A549 (cell line): ENCODE measurements at regions not wholly inside any gene's neighbourhood (a gene's known extent, or its start where the extent isn't known, plus 50 kb on each side); places are given as distances from the start of the nearest gene placed in this dataset.

Source experiments
- ATAC-seq, 2 experiments: fragments of 200-7000 bp in 1 of 2; fragments of >200 bp in 1 of 2; cut with Nextera tagmentation in 1 of 2; cut with Tn5 transposase in 1 of 2; 3 replicates each; pipeline versions ENCODE4 v1.8.0 to v1.9.1; 2018 to 2020; ENCODE audit warnings: mild to moderate bottlenecking in 1 of 2, moderate library complexity in 1 of 2
- CTCF ChIA-PET: fragments of 300-600 bp; sonication (Branson Sonifier 250); formaldehyde crosslinking; extraction: SDS; loops from one replicate; lab custom pipeline; 2021; ENCODE audit warnings: antibody characterized with exemption, inconsistent platforms; lab: Yijun Ruan, JAX
- POLR2A ChIA-PET: fragments of 350-600 bp; formaldehyde crosslinking; extraction: SDS; loops from one replicate; lab custom pipeline; 2021; ENCODE audit warnings: antibody characterized with exemption, inconsistent platforms; lab: Yijun Ruan, JAX
- DNase-seq, 2 experiments: peaks; one replicate each; pipeline versions ENCODE4 v3.0.0 to v3.0.0-alpha.2; 2011 to 2016; ENCODE audit warnings: low read depth in 1 of 2, low spot score in 1 of 2
- FAIRE-seq: peaks from 2 replicates; lab custom pipeline; 2011; peaks lifted over from hg19 to GRCh38; lab: Jason Lieb, UNC
- H3K27ac ChIP-seq, 2 experiments: fragments of >200 bp; sonication (Bioruptor Twin); formaldehyde crosslinking; 3 replicates each; pipeline ENCODE4 v1.5.1; 2016 to 2017
- H3K4me1 ChIP-seq: fragments of >200 bp; sonication (Bioruptor Twin); formaldehyde crosslinking; 3 replicates; pipeline ENCODE4 v1.6.1; 2016
- H3K4me2 ChIP-seq: fragments of >200 bp; sonication (Bioruptor Twin); formaldehyde crosslinking; 3 replicates; pipeline ENCODE4 v1.6.1; 2016
- H3K4me3 ChIP-seq: fragments of >200 bp; sonication (Bioruptor Twin); formaldehyde crosslinking; 3 replicates; pipeline ENCODE4 v1.5.1; 2016
- H3K9me3 ChIP-seq: fragments of >200 bp; sonication (Bioruptor Twin); formaldehyde crosslinking; 3 replicates; pipeline ENCODE4 v1.6.1; 2016
- BHLHE40 ChIP-seq: IDR thresholded peaks from 2 replicates; pipeline ENCODE4 v1.6.1; 2012; ENCODE audit warnings: low read depth, low read length, inconsistent platforms
- CHD4 ChIP-seq: fragments of 200-600 bp; sonication (generic); IDR thresholded peaks from 2 replicates; pipeline ENCODE4 v1.6.1; 2016; ENCODE audit warnings: antibody characterized with exemption, mild to moderate bottlenecking, borderline replicate concordance
- EHMT2 ChIP-seq: fragments of 200-600 bp; sonication (generic); IDR thresholded peaks from 2 replicates; pipeline ENCODE4 v1.6.1; 2016; ENCODE audit warnings: antibody characterized with exemption, low read depth, mild to moderate bottlenecking, moderate library complexity
- ESRRA ChIP-seq: fragments of 150-350 bp; IDR thresholded peaks from 2 replicates; pipeline ENCODE4 v1.6.1; 2014; ENCODE audit warnings: mild to moderate bottlenecking, low read length, borderline replicate concordance
- HDAC2 ChIP-seq: fragments of 200-600 bp; sonication (generic); IDR thresholded peaks from 2 replicates; pipeline ENCODE4 v1.6.1; 2016
- HOXB13 ChIP-seq: fragments of 250-450 bp; sonication (Bioruptor Pico); IDR thresholded peaks from 2 replicates; pipeline ENCODE4 v1.5.0; 2020; ENCODE audit warnings: low read depth, mild to moderate bottlenecking, moderate library complexity
- HOXB5 ChIP-seq: fragments of 250-450 bp; sonication (Bioruptor Pico); IDR thresholded peaks from 2 replicates; pipeline ENCODE4 v1.5.0; 2020; ENCODE audit warnings: mild to moderate bottlenecking, moderate library complexity
- KDM1A ChIP-seq: fragments of 200-600 bp; sonication (generic); IDR thresholded peaks from 2 replicates; pipeline ENCODE4 v1.6.1; 2016; ENCODE audit warnings: low read depth, mild to moderate bottlenecking
- MAFK ChIP-seq: fragments of 450-650 bp; IDR thresholded peaks from 2 replicates; pipeline ENCODE4 v1.6.1; 2014; ENCODE audit not compliant: partially characterized antibody
- NPAS2 ChIP-seq: fragments of 250-450 bp; sonication (Bioruptor Pico); IDR thresholded peaks from 2 replicates; pipeline ENCODE4 v1.8.0; 2022; ENCODE audit warnings: mild to moderate bottlenecking, moderate library complexity, borderline replicate concordance
- NR3C1 ChIP-seq: fragments of >200 bp; sonication (Bioruptor Twin); formaldehyde crosslinking; IDR thresholded peaks from 3 replicates; pipeline ENCODE4 v1.6.1; 2017
- PHF8 ChIP-seq: fragments of 200-600 bp; sonication (generic); IDR thresholded peaks from 2 replicates; pipeline ENCODE4 v1.6.1; 2016; ENCODE audit warnings: low read depth, mild to moderate bottlenecking, antibody characterized with exemption, moderate library complexity, borderline replicate concordance
- RFX5 ChIP-seq: fragments of 450-650 bp; IDR thresholded peaks from 2 replicates; pipeline ENCODE4 v1.7.1; 2014; ENCODE audit warnings: antibody characterized with exemption, mild to moderate bottlenecking, moderate library complexity
- SREBF2 ChIP-seq: fragments of 450-650 bp; IDR thresholded peaks from 2 replicates; pipeline ENCODE4 v1.6.1; 2014; ENCODE audit warnings: mild to moderate bottlenecking, moderate library complexity
- TP53 ChIP-seq: fragments of 250-450 bp; sonication (Bioruptor Pico); IDR thresholded peaks from 2 replicates; pipeline ENCODE4 v1.5.0; 2021; ENCODE audit warnings: mild to moderate bottlenecking, moderate library complexity
- ZFP36 ChIP-seq: fragments of 450-650 bp; IDR thresholded peaks from 2 replicates; pipeline ENCODE4 v1.6.1; 2014; ENCODE audit warnings: borderline replicate concordance; ENCODE audit not compliant: partially characterized antibody
- ZNF302 ChIP-seq: fragments of 250-450 bp; sonication (Bioruptor Pico); IDR thresholded peaks from 2 replicates; pipeline ENCODE4 v1.9.0; 2021; ENCODE audit warnings: inconsistent platforms, mild to moderate bottlenecking, moderate library complexity
- WGBS: methylation state at CpG from one replicate; pipeline ENCODE4 v1.1.6; 2017; ENCODE audit errors: missing lambda C conversion rate; 5-methylcytosine and 5-hydroxymethylcytosine counted together
- TF ChIP-seq, protein P1 (sequence below): IDR thresholded peaks from 2 replicates; pipeline ENCODE4 v1.6.1; 2012
- TF ChIP-seq, protein P2 (sequence below): IDR thresholded peaks from 2 replicates; pipeline ENCODE4 v1.6.1; 2012; ENCODE audit warnings: low read depth, borderline replicate concordance
- TF ChIP-seq, protein P3 (sequence below): fragments of >200 bp; sonication (Bioruptor Twin); formaldehyde crosslinking; IDR thresholded peaks from 3 replicates; pipeline ENCODE4 v1.6.1; 2016
- TF ChIP-seq, protein P4 (sequence below): fragments of 250-450 bp; sonication (Bioruptor Pico); IDR thresholded peaks from 2 replicates; pipeline ENCODE4 v1.5.0; 2021; ENCODE audit warnings: mild to moderate bottlenecking, moderate library complexity, borderline replicate concordance

DNA sequence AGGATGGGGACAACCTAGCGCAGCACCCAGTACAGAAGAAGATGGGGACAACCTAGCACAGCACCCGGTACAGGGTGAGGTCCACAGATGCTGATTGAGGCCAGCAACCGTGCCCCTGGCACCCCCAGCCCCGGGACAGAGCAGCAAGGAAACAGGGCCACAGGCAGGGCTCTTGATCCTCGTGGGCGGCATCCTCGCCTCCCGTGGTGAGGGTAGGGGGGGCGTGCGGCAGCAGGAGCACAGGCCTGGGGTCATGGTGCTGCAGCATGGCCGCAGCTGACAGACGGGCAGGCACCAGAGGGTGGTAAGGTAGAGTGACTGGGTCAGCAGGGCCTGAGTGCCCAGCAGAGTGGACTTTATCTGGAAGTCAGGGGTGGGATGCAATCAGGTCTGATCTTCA, 89.5 kb downstream of the HMX1 start:
- H3K9me3 ChIP-seq, result no peaks in the 10 kb centered on the region
- ChIA-PET POLR2A (no interaction called here), CTCF (no interaction called here)
- ATAC-seq (no peak), DNase-seq (no peak), FAIRE-seq (no peak)
- H3K4me2 ChIP-seq, result no peak overlapping the region
- no peak overlapping the region for H3K27ac ChIP-seq
- no peak overlapping the region for H3K4me3 ChIP-seq
- TF ChIP-seq, protein P1, sequence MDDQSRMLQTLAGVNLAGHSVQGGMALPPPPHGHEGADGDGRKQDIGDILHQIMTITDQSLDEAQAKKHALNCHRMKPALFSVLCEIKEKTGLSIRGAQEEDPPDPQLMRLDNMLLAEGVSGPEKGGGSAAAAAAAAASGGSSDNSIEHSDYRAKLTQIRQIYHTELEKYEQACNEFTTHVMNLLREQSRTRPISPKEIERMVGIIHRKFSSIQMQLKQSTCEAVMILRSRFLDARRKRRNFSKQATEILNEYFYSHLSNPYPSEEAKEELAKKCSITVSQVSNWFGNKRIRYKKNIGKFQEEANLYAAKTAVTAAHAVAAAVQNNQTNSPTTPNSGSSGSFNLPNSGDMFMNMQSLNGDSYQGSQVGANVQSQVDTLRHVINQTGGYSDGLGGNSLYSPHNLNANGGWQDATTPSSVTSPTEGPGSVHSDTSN, result no peak
- TF ChIP-seq MAFK, result no peak
- TF ChIP-seq, protein P2, sequence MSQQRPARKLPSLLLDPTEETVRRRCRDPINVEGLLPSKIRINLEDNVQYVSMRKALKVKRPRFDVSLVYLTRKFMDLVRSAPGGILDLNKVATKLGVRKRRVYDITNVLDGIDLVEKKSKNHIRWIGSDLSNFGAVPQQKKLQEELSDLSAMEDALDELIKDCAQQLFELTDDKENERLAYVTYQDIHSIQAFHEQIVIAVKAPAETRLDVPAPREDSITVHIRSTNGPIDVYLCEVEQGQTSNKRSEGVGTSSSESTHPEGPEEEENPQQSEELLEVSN, result no peak
- TF ChIP-seq, protein P3, sequence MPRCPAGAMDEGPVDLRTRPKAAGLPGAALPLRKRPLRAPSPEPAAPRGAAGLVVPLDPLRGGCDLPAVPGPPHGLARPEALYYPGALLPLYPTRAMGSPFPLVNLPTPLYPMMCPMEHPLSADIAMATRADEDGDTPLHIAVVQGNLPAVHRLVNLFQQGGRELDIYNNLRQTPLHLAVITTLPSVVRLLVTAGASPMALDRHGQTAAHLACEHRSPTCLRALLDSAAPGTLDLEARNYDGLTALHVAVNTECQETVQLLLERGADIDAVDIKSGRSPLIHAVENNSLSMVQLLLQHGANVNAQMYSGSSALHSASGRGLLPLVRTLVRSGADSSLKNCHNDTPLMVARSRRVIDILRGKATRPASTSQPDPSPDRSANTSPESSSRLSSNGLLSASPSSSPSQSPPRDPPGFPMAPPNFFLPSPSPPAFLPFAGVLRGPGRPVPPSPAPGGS, result no peak
- TF ChIP-seq, protein P4, sequence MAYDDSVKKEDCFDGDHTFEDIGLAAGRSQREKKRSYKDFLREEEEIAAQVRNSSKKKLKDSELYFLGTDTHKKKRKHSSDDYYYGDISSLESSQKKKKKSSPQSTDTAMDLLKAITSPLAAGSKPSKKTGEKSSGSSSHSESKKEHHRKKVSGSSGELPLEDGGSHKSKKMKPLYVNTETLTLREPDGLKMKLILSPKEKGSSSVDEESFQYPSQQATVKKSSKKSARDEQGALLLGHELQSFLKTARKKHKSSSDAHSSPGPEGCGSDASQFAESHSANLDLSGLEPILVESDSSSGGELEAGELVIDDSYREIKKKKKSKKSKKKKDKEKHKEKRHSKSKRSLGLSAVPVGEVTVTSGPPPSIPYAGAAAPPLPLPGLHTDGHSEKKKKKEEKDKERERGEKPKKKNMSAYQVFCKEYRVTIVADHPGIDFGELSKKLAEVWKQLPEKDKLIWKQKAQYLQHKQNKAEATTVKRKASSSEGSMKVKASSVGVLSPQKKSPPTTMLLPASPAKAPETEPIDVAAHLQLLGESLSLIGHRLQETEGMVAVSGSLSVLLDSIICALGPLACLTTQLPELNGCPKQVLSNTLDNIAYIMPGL (CRISPR knock-in tag), result no peak
- TF ChIP-seq RFX5, result no peak
- no peak for TF ChIP-seq NPAS2
- no peak for TF ChIP-seq ZNF302 (CRISPR knock-in tag)
- TF ChIP-seq ESRRA, result no peak
- TF ChIP-seq NR3C1, result no peak
- TF ChIP-seq KDM1A, result no peak
- 17% methylated on average over 3 of the region's 12 CpGs for WGBS
- no peaks in the 10 kb centered on the region for H3K4me1 ChIP-seq

DNA sequence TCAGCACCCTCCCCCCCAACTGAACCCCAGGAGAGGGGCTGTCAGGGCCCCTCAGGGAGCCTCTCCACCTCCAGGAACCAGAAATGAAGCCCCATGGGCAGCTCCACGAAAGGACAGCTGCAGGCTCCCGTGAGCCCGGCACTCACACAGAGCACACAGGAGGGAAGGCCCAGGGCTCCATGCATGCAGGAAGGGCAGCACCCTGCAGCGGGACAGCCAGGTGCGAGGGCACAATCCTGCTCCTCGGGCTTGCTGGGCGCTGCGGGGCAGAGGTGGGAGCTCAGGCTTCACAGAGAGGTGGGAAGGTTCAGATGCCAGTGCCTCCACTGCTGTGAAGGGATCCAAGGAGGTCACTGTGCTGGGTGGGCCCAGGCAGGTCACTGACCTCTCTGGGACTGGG, 90.0 kb downstream of the HMX1 start:
- no CpG with 5 or more reads among the region's 8 CpGs for WGBS

More for the DNA sequence above, 90.0 kb downstream of the HMX1 start:
- ATAC-seq (no peak), DNase-seq (no peak), FAIRE-seq (no peak)
- ChIA-PET CTCF (no interaction called here), POLR2A (no interaction called here)
- no peak overlapping the region for H3K4me3 ChIP-seq
- no peak overlapping the region for H3K4me2 ChIP-seq
- H3K27ac ChIP-seq, result no peak overlapping the region
- no peaks in the 10 kb centered on the region for H3K9me3 ChIP-seq
- TF ChIP-seq PHF8, result no peak
- no peak for TF ChIP-seq HOXB5
- TF ChIP-seq MAFK, result no peak
- no peak for TF ChIP-seq ESRRA
- no peak for TF ChIP-seq CHD4
- TF ChIP-seq HDAC2, result no peak
- TF ChIP-seq ZFP36, result no peak
- TF ChIP-seq, protein P4 (CRISPR knock-in tag), result no peak
- no peak for TF ChIP-seq SREBF2
- no peak for TF ChIP-seq HOXB13 (CRISPR knock-in tag)
- TF ChIP-seq EHMT2, result no peak
- no peak for TF ChIP-seq BHLHE40
- no peak for TF ChIP-seq TP53 (CRISPR knock-in tag)
- H3K4me1 ChIP-seq, result no peaks in the 10 kb centered on the region
